ENCODE measurements at regions not wholly inside any gene's neighbourhood (a gene's known extent, or its start where the extent isn't known, plus 50 kb on each side); places are given as distances from the start of the nearest gene placed in this dataset.

GRCh38 chr15:93515256-93516051 lies 426.4 kb upstream of the RGMA start:
- DNase-seq (ENCODE audit: insufficient read length, low spot score) (no peak), FAIRE-seq (no peak)

- FAIRE-seq (no peak), DNase-seq (ENCODE audit: insufficient read length, low spot score) (no peak)
These were observed 417.6 kb upstream of the RGMA start for GRCh38 chr15:93506646-93507045.

GRCh38 chr15:93505506-93505905 lies 416.5 kb upstream of the RGMA start:
- DNase-seq (ENCODE audit: insufficient read length, low spot score), result no peak
- FAIRE-seq, result no peak

GRCh38 chr15:93501946-93502345 lies 412.9 kb upstream of the RGMA start:
- no peak for FAIRE-seq
- DNase-seq (ENCODE audit: insufficient read length, low spot score), result no peak

GRCh38 chr15:93500155-93500554 lies 411.1 kb upstream of the RGMA start:
- DNase-seq (ENCODE audit: insufficient read length, low spot score), result no peak
- FAIRE-seq, result no peak

- FAIRE-seq, result no peak
These were observed 408.3 kb upstream of the RGMA start for GRCh38 chr15:93497291-93497690.

GRCh38 chr15:93496888-93497287 lies 407.9 kb upstream of the RGMA start:
- DNase-seq (ENCODE audit: insufficient read length, low spot score) (no peak), FAIRE-seq (no peak)

More at GRCh38 chr15:93497291-93497690, 408.3 kb upstream of the RGMA start:
- DNase-seq (ENCODE audit: insufficient read length, low spot score), result no peak

GRCh38 chr15:93495799-93496637 lies 407.0 kb upstream of the RGMA start:
- FAIRE-seq, result no peak
- DNase-seq (ENCODE audit: insufficient read length, low spot score), result no peak

GRCh38 chr15:93493172-93493571 lies 404.2 kb upstream of the RGMA start:
- DNase-seq (ENCODE audit: insufficient read length, low spot score) (no peak), FAIRE-seq (no peak)

- no peak for FAIRE-seq
- DNase-seq (ENCODE audit: insufficient read length, low spot score), result no peak
These were observed 402.3 kb upstream of the RGMA start for GRCh38 chr15:93491291-93491690.

- DNase-seq (ENCODE audit: insufficient read length, low spot score), result no peak
These were observed 399.3 kb upstream of the RGMA start for GRCh38 chr15:93488296-93488713.

GRCh38 chr15:93486407-93487117 lies 397.6 kb upstream of the RGMA start:
- DNase-seq (ENCODE audit: insufficient read length, low spot score), result no peak
- FAIRE-seq, result no peak

More at GRCh38 chr15:93488296-93488713, 399.3 kb upstream of the RGMA start:
- FAIRE-seq, result no peak

GRCh38 chr15:93485438-93486327 lies 396.7 kb upstream of the RGMA start:
- FAIRE-seq (no peak), DNase-seq (ENCODE audit: insufficient read length, low spot score) (no peak)

GRCh38 chr15:93483923-93484322 lies 394.9 kb upstream of the RGMA start:
- FAIRE-seq, result no peak
- DNase-seq (ENCODE audit: insufficient read length, low spot score), result no peak

- DNase-seq (ENCODE audit: insufficient read length, low spot score) (no peak), FAIRE-seq (no peak)
These were observed 393.7 kb upstream of the RGMA start for GRCh38 chr15:93482731-93483130.

GRCh38 chr15:93479715-93480114 lies 390.7 kb upstream of the RGMA start:
- no peak for FAIRE-seq
- no peak for DNase-seq (ENCODE audit: insufficient read length, low spot score)

- FAIRE-seq, result no peak
- DNase-seq (ENCODE audit: insufficient read length, low spot score), result no peak
These were observed 389.9 kb upstream of the RGMA start for GRCh38 chr15:93478947-93479346.

GRCh38 chr15:93477721-93478120 lies 388.7 kb upstream of the RGMA start:
- no peak for DNase-seq (ENCODE audit: insufficient read length, low spot score)
- FAIRE-seq, result no peak

GRCh38 chr15:93477188-93477587 lies 388.2 kb upstream of the RGMA start:
- FAIRE-seq, result no peak

GRCh38 chr15:93476491-93477177 lies 387.6 kb upstream of the RGMA start:
- FAIRE-seq, result no peak

More at GRCh38 chr15:93477188-93477587, 388.2 kb upstream of the RGMA start:
- no peak for DNase-seq (ENCODE audit: insufficient read length, low spot score)

More at GRCh38 chr15:93476491-93477177, 387.6 kb upstream of the RGMA start:
- no peak for DNase-seq (ENCODE audit: insufficient read length, low spot score)
